IMR-90 (cell line): ENCODE measurements at regions not wholly inside any gene's neighbourhood (a gene's known extent, or its start where the extent isn't known, plus 50 kb on each side); places are given as distances from the start of the nearest gene placed in this dataset.
A peak's percentile ranks its signal among the peaks of the same experiment; 100 is the strongest.

Experiments
- ATAC-seq: fragments of 200-7000 bp; cut with Tn5 transposase; 2 replicates; pipeline ENCODE4 v1.9.1; 2020; ENCODE audit warnings: low read depth, mild to moderate bottlenecking, moderate library complexity
- BruUV-seq: library from RNA; stranded (reverse); fragments of 400-500 nt; replicated peaks from 2 replicates; lab custom pipeline; 2021; lab: Mats Ljungman, UMichigan
- CTCF ChIA-PET: fragments of 300-600 bp; formaldehyde crosslinking; extraction: SDS; loops from one replicate; lab custom pipeline; 2021; ENCODE audit warnings: antibody characterized with exemption; lab: Yijun Ruan, JAX
- POLR2A ChIA-PET: fragments of 300-600 bp; sonication (Branson Sonifier 250); formaldehyde crosslinking; loops from one replicate; lab custom pipeline; 2022; ENCODE audit warnings: antibody characterized with exemption; ENCODE audit not compliant: unreplicated experiment; lab: Charles Lee
- DNase-seq: peaks from one replicate; pipeline ENCODE4 v3.0.0; 2013
- H2AFZ ChIP-seq: replicated peaks from 2 replicates; pipeline ENCODE3; 2013; ENCODE audit warnings: low read length, mild to moderate bottlenecking; ENCODE audit not compliant: poor library complexity
- H2AK5ac ChIP-seq: 2 replicates; pipeline ENCODE4 v1.6.1; 2013; ENCODE audit warnings: low read depth, low read length, inconsistent platforms
- H2AK9ac ChIP-seq: replicated peaks from 2 replicates; pipeline ENCODE3; 2013; ENCODE audit warnings: mild to moderate bottlenecking, low read depth, low read length, moderate library complexity; ENCODE audit not compliant: poor library complexity
- H2BK120ac ChIP-seq: 2 replicates; pipeline ENCODE4 v1.6.1; 2013; ENCODE audit warnings: low read depth, low read length, inconsistent platforms
- H2BK15ac ChIP-seq: 3 replicates; pipeline ENCODE4 v1.6.1; 2013; ENCODE audit warnings: low read depth, low read length, inconsistent platforms
- H2BK20ac ChIP-seq: 2 replicates; pipeline ENCODE4 v1.6.1; 2013; ENCODE audit warnings: low read depth, mild to moderate bottlenecking, inconsistent platforms, low read length, moderate library complexity
- H2BK5ac ChIP-seq: 2 replicates; pipeline ENCODE4 v1.6.1; 2013; ENCODE audit warnings: mild to moderate bottlenecking, low read depth, low read length, inconsistent platforms; ENCODE audit not compliant: poor library complexity, severe bottlenecking
- H3K14ac ChIP-seq: replicated peaks from 2 replicates; pipeline ENCODE4 v1.6.1; 2013; ENCODE audit warnings: low read depth, low read length, inconsistent platforms
- H3K18ac ChIP-seq: 2 replicates; pipeline ENCODE4 v1.6.1; 2013; ENCODE audit warnings: low read depth, low read length, control low read depth
- H3K23ac ChIP-seq: 2 replicates; pipeline ENCODE4 v1.6.1; 2013; ENCODE audit warnings: low read depth, low read length, inconsistent platforms
- H3K27ac ChIP-seq: 2 replicates; pipeline ENCODE4 v1.5.1; 2013; ENCODE audit warnings: mild to moderate bottlenecking, control low read depth, low read length; ENCODE audit not compliant: insufficient read depth
- H3K27me3 ChIP-seq: 2 replicates; pipeline ENCODE4 v1.6.1; 2013; ENCODE audit warnings: low read length; ENCODE audit not compliant: control insufficient read depth, insufficient read depth
- H3K36me3 ChIP-seq: 2 replicates; pipeline ENCODE4 v1.6.1; 2013; ENCODE audit warnings: low read length, mixed read lengths; ENCODE audit not compliant: control insufficient read depth, insufficient read depth
- H3K4ac ChIP-seq: 2 replicates; pipeline ENCODE4 v1.6.1; 2013; ENCODE audit warnings: low read depth, low read length, inconsistent platforms
- H3K4me1 ChIP-seq: 2 replicates; pipeline ENCODE4 v1.6.1; 2013; ENCODE audit warnings: low read length, mixed read lengths; ENCODE audit not compliant: control insufficient read depth, insufficient read depth
- H3K4me2 ChIP-seq: 2 replicates; pipeline ENCODE4 v1.6.1; 2013; ENCODE audit warnings: low read depth, mild to moderate bottlenecking, control low read depth, low read length, moderate library complexity
- H3K4me3 ChIP-seq: 2 replicates; pipeline ENCODE4 v1.5.1; 2013; ENCODE audit warnings: low read depth, mild to moderate bottlenecking, control low read depth, low read length, moderate library complexity; ENCODE audit not compliant: insufficient read depth
- H3K56ac ChIP-seq: 2 replicates; pipeline ENCODE4 v1.6.1; 2013; ENCODE audit warnings: low read length, inconsistent platforms; ENCODE audit not compliant: insufficient read depth; ENCODE audit errors: extremely low read depth
- H3K79me1 ChIP-seq, 2 experiments: 2 replicates each; pipeline ENCODE4 v1.6.1; 2013; ENCODE audit warnings: low read length in 2 of 2, inconsistent platforms in 1 of 2, low read depth in 1 of 2
- H3K9ac ChIP-seq: 2 replicates; pipeline ENCODE4 v1.6.1; 2013; ENCODE audit warnings: low read depth, low read length, control low read depth
- H3K9me1 ChIP-seq: 2 replicates; pipeline ENCODE4 v1.6.1; 2013; ENCODE audit warnings: low read length, inconsistent platforms; ENCODE audit not compliant: insufficient read depth
- H3K9me3 ChIP-seq: 2 replicates; pipeline ENCODE4 v1.6.1; 2013; ENCODE audit warnings: low read length; ENCODE audit not compliant: control insufficient read depth, insufficient read depth
- H4K20me1 ChIP-seq: 2 replicates; pipeline ENCODE4 v1.6.1; 2013; ENCODE audit warnings: low read length, inconsistent platforms; ENCODE audit not compliant: insufficient read depth
- H4K5ac ChIP-seq: 2 replicates; pipeline ENCODE4 v1.6.1; 2013; ENCODE audit warnings: mild to moderate bottlenecking, low read depth, low read length, control low read depth
- H4K8ac ChIP-seq, 2 experiments: 2 replicates each; pipeline ENCODE4 v1.6.1; 2013; ENCODE audit warnings: low read depth in 2 of 2, low read length in 2 of 2, control low read depth in 1 of 2, inconsistent platforms in 1 of 2
- H4K91ac ChIP-seq: 2 replicates; pipeline ENCODE4 v1.6.1; 2013; ENCODE audit warnings: low read depth, low read length, inconsistent platforms; ENCODE audit not compliant: insufficient read depth
- BHLHE40 ChIP-seq: fragments of 150-350 bp; IDR thresholded peaks from 2 replicates; pipeline ENCODE4 v1.6.1; 2016; ENCODE audit warnings: mild to moderate bottlenecking, low read depth, low read length
- CEBPB ChIP-seq: IDR thresholded peaks from 2 replicates; pipeline ENCODE4 v1.6.1; 2012; ENCODE audit warnings: low read depth, low read length, improper control_type of control experiment
- CHD1 ChIP-seq: IDR thresholded peaks from 2 replicates; pipeline ENCODE4 v1.6.1; 2012; ENCODE audit warnings: low read depth, low read length, improper control_type of control experiment
- ELK1 ChIP-seq: fragments of 150-350 bp; IDR thresholded peaks from 2 replicates; pipeline ENCODE4 v1.6.1; 2016; ENCODE audit warnings: low read depth, mild to moderate bottlenecking, low read length, moderate library complexity, borderline replicate concordance
- FOS ChIP-seq: fragments of 150-350 bp; IDR thresholded peaks from 2 replicates; pipeline ENCODE4 v1.6.1; 2016; ENCODE audit warnings: low read depth, low read length
- MAFK ChIP-seq: IDR thresholded peaks from 2 replicates; pipeline ENCODE4 v1.6.1; 2012; ENCODE audit warnings: low read depth, low read length, improper control_type of control experiment
- MAZ ChIP-seq: IDR thresholded peaks from 2 replicates; pipeline ENCODE4 v1.6.1; 2012; ENCODE audit warnings: low read depth, mild to moderate bottlenecking, low read length, improper control_type of control experiment, moderate library complexity, borderline replicate concordance
- MXI1 ChIP-seq: IDR thresholded peaks from 2 replicates; pipeline ENCODE4 v1.6.1; 2012; ENCODE audit warnings: low read depth, mild to moderate bottlenecking, low read length, moderate library complexity, borderline replicate concordance
- NFE2L2 ChIP-seq: fragments of 150-350 bp; IDR thresholded peaks from 2 replicates; pipeline ENCODE4 v1.6.1; 2016; ENCODE audit warnings: low read depth, mild to moderate bottlenecking, low read length
- POLR2A ChIP-seq: IDR thresholded peaks from 2 replicates; pipeline ENCODE4 v1.6.1; 2012; ENCODE audit warnings: mild to moderate bottlenecking, low read depth, low read length
- RAD21 ChIP-seq: IDR thresholded peaks from 2 replicates; pipeline ENCODE4 v1.6.1; 2012; ENCODE audit warnings: low read length, improper control_type of control experiment
- RCOR1 ChIP-seq: IDR thresholded peaks from 2 replicates; pipeline ENCODE4 v1.6.1; 2012; ENCODE audit warnings: mild to moderate bottlenecking, low read length, improper control_type of control experiment; ENCODE audit not compliant: insufficient replicate concordance
- RFX5 ChIP-seq: IDR thresholded peaks from 2 replicates; pipeline ENCODE4 v1.8.0; 2012; ENCODE audit warnings: low read depth, mild to moderate bottlenecking, low read length, moderate library complexity
- SMC3 ChIP-seq: fragments of 150-350 bp; IDR thresholded peaks from 2 replicates; pipeline ENCODE4 v1.6.1; 2016; ENCODE audit warnings: low read depth, mild to moderate bottlenecking, antibody characterized with exemption, low read length, moderate library complexity
- USF2 ChIP-seq: fragments of 150-350 bp; IDR thresholded peaks from 2 replicates; pipeline ENCODE4 v1.6.1; 2017; ENCODE audit warnings: mild to moderate bottlenecking, antibody characterized with exemption, low read length, low read depth
- WGBS, 2 experiments: methylation state at CpG; one replicate each; pipeline versions ENCODE4 v1.1.5 to v1.1.7; 2013; ENCODE audit warnings: missing lambda C conversion rate in 2 of 2; ENCODE audit not compliant: insufficient read length in 1 of 2; ENCODE audit errors: extremely low coverage in 2 of 2; 5-methylcytosine and 5-hydroxymethylcytosine counted together
- dilution Hi-C: fragments of 300-500 bp; cut with HindIII; formaldehyde crosslinking; loops from one replicate; pipeline ENCODE4 v1.14.3; 2018; ENCODE audit warnings: low sequenced_read_pairs; ENCODE audit not compliant: unreplicated experiment
- in situ Hi-C: fragments of 300-500 bp; cut with MboI; formaldehyde crosslinking; loops from 3 replicates; pipeline ENCODE4 v1.14.3; 2019; ENCODE audit warnings: low sequenced_read_pairs, inconsistent platforms, mixed read lengths
- intact Hi-C: fragments of 100-400 bp; cut with micrococcal nuclease; formaldehyde crosslinking; loops from 2 replicates; pipeline ENCODE4 v1.10.0; 2022
- TF ChIP-seq, protein P1 (sequence below): conservative IDR thresholded peaks from 2 replicates; pipeline ENCODE4 v1.5.1; 2012; ENCODE audit warnings: mild to moderate bottlenecking, low read depth, low read length, improper control_type of control experiment

- Histone ChIP-seq H2AFZ (no peak overlapping the region), H3K18ac (no peak overlapping the region), H3K14ac (no peak overlapping the region), H2BK15ac (no peak overlapping the region), H3K9me1 (no peaks in the 10 kb centered on the region), H3K27ac (no peak overlapping the region), H3K4me2 (no peak overlapping the region), H3K4me1 (no peaks in the 10 kb centered on the region), H2BK5ac (no peak overlapping the region), H2BK20ac (no peak overlapping the region), H3K4me3 (no peak overlapping the region), H3K79me1 (no peaks in the 10 kb centered on the region), H3K36me3 (no peaks in the 10 kb centered on the region), H3K23ac (no peak overlapping the region), H3K9ac (no peak overlapping the region), H3K27me3 (no peaks in the 10 kb centered on the region; the same call in 1 of the 2 replicates), H2AK9ac (no peak overlapping the region), H3K4ac (no peak overlapping the region), H2BK120ac (no peak overlapping the region), H4K5ac (no peak overlapping the region), H3K56ac (no peak overlapping the region), H4K91ac (no peak overlapping the region), H4K8ac (no peak overlapping the region), H2AK5ac (no peak overlapping the region; the same call in 1 of the 2 replicates), H4K20me1 (no peaks in the 10 kb centered on the region), H3K9me3 (no peaks in the 10 kb centered on the region)
- CTCF ChIA-PET: no interaction called here
- intact Hi-C loops: no loop called here
- POLR2A ChIA-PET: no interaction called here
- in situ Hi-C loops: no loop called here
- no TSS peak for BruUV-seq
- WGBS, 2 experiments: no CpG with 5 or more reads among the region's 5 CpGs
- DNase-seq: peak; percentile 6
- TF ChIP-seq NFE2L2 (no peak), FOS (no peak), BHLHE40 (no peak), SMC3 (no peak), ELK1 (no peak), RFX5 (no peak), MAZ (no peak), CEBPB (no peak), RAD21 (no peak), RCOR1 (no peak), POLR2A (no peak), MAFK (no peak), MXI1 (no peak), CHD1 (no peak), USF2 (no peak)
- TF ChIP-seq, protein P1, sequence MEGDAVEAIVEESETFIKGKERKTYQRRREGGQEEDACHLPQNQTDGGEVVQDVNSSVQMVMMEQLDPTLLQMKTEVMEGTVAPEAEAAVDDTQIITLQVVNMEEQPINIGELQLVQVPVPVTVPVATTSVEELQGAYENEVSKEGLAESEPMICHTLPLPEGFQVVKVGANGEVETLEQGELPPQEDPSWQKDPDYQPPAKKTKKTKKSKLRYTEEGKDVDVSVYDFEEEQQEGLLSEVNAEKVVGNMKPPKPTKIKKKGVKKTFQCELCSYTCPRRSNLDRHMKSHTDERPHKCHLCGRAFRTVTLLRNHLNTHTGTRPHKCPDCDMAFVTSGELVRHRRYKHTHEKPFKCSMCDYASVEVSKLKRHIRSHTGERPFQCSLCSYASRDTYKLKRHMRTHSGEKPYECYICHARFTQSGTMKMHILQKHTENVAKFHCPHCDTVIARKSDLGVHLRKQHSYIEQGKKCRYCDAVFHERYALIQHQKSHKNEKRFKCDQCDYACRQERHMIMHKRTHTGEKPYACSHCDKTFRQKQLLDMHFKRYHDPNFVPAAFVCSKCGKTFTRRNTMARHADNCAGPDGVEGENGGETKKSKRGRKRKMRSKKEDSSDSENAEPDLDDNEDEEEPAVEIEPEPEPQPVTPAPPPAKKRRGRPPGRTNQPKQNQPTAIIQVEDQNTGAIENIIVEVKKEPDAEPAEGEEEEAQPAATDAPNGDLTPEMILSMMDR: no peak
- no peak for ATAC-seq
- dilution Hi-C loops: no loop called here
These were observed 491.7 kb downstream of the ARL4A start for GRCh38 chr7:13179011-13179582.
